GM03348 (cell line): ENCODE measurements at regions not wholly inside any gene's neighbourhood (a gene's known extent, or its start where the extent isn't known, plus 50 kb on each side); places are given as distances from the start of the nearest gene placed in this dataset.

Source experiments
- DNase-seq: peaks from one replicate; pipeline ENCODE4 v3.0.0; 2012; ENCODE audit warnings: low spot score

DNA sequence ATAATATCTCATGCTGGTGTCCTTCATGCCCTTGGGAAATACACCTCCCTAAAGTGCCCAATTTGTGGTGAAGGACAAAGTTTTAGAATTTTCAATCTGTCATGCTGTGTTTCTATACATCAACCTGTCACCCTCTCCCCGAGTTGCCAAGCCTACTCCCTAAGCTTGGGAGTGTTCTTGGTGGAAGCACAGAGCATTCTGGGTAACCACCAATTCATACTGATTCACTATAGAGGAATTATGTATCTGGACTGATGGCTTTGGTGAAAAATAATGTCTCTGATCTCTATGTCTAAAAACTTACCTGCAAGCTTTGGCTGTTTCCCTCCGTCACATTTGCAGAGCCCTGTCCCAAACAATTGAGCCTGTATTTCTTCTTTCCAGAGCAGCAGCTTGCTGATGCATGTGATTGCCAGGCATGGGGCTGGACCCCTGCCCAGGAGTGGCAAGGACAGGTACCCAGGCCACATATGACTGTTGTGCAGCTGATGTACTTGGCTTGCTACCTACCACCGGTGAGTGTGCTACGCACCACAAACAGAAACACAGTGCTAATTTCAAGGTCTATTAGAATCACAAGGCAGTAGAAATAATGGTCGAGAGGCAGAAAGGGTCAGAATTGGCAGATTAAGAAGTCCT, 202.8 kb upstream of the CITED2 start:
- DNase-seq: no peak

- DNase-seq: no peak
Measured at GRCh38 chr6:139572001-139572400, 197.6 kb upstream of the CITED2 start.

- no peak for DNase-seq
Measured at GRCh38 chr6:139570166-139570565, 195.7 kb upstream of the CITED2 start.

DNA sequence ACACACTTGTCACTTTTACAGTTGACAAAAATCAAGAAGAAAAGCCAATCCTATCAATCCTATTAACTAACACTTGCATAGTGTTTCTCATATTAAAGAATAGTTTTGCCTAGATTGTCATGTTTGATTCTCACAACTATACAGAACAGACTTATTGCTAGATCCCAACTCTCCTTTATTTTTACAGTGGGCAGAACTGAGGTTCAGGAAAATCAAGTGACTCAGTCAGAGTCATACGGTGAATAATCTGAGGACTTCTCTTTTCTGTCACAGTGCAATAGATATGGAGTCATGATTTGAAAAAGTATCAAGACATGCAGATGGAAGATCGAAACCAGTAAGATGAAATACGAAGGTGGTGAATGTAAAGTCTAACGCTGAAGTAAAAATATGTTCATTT, 195.1 kb upstream of the CITED2 start:
- no peak for DNase-seq

GRCh38 chr6:139568956-139569538, 194.6 kb upstream of the CITED2 start:
- DNase-seq: peak; percentile 86

GRCh38 chr6:139568151-139568955, 193.9 kb upstream of the CITED2 start:
- no peak for DNase-seq

GRCh38 chr6:139567095-139567494, 192.6 kb upstream of the CITED2 start:
- DNase-seq: no peak

- no peak for DNase-seq
Measured at GRCh38 chr6:139565591-139565990, 191.1 kb upstream of the CITED2 start.

DNA sequence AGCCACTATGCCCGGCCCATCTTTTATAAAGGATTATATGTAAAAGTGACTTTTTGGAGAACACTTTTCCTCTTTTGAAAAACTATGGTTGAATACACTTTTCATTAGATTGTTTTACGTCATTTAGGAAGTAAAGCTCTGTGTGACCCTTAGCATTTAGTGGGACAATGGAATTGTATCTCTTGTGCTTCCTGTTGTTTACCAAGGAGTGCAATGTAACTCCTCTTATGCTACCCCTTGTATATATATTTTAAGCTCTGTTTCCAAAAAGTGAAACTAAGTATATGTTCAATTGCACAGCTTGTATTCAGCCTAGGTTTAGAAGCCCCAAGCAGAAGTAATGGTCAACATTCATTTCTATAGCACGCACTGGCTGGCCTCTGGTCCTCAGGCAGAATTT, 183.1 kb upstream of the CITED2 start:
- no peak for DNase-seq

DNA sequence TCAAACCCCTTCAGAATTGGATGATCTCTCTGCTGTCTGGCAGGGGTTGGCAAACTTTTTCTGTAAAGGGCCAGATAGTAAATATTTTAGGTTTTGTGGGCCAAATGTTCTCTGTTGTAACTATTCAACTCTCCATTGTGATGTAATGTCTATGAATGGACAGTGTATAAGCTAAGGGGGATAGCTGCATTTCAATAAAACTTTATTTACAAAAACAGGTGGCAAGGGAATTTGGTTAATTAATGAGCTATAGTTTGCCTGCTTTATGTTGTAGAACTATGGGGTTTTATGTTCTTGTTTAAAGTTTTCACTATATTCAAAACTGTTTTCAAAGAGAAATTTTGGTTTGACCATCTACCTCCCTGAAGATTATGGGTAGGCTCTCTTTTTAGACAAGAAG, 182.1 kb upstream of the CITED2 start:
- no peak for DNase-seq

GRCh38 chr6:139553916-139554315, 179.5 kb upstream of the CITED2 start:
- DNase-seq: no peak

GRCh38 chr6:139551376-139551775, 176.9 kb upstream of the CITED2 start:
- DNase-seq: no peak

- DNase-seq: no peak
Measured at GRCh38 chr6:139550361-139550760, 175.9 kb upstream of the CITED2 start.

- no peak for DNase-seq
Measured at GRCh38 chr6:139549561-139550070, 175.2 kb upstream of the CITED2 start.

DNA sequence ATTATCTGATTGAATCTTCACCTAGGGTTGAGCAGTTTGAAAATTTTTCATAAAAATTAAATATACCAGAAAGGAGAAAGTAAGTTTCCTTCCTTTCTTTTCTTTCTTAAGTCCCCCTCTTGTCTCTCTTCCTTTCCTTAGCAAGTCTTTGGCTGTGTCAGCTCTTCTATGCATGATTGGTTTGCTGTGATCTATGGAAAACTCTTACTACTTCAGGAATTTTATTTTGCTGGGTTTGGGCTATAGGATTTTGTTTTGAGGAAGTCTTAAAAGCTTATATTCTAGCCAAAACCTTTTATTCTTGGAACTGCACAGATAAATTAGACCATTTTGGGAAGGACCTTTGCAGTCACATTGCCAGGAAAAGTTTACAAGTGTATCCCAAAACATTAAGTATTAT, 173.4 kb upstream of the CITED2 start:
- DNase-seq: no peak

DNA sequence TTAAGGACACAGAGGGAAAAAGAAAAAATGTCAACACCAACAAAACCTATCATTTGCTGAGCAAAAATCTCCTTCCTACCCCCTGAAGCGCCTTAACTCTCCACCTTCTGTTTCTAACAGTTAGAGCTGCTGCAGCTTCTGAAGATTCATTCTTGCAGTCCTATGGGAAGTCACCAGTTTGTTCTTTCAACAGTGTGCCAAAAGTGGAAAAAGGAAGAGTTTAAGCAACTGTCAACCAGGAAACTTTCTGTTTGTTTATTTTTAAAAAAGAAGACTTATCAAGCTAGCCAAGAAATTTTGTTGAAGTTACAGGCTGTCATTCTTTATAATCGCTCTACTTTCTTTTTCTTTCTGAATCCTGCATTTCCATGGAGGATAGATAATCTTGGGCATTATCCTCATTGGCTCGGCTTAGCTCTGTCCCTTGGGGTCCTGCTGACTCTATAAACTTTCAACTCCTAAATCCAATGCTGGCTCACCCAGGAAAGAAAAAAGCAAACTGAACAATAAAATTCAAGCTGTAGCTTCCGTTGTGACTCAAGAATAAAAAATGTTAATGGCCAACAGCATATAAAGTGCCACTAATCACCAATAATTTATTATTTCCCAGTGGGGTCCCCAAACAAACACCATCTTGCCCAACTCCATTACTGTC, 172.8 kb upstream of the CITED2 start:
- peak; percentile 40 for DNase-seq

- no peak for DNase-seq
Measured at GRCh38 chr6:139546106-139546472, 171.6 kb upstream of the CITED2 start.

GRCh38 chr6:139545206-139546105, 171.0 kb upstream of the CITED2 start:
- no peak for DNase-seq

DNA sequence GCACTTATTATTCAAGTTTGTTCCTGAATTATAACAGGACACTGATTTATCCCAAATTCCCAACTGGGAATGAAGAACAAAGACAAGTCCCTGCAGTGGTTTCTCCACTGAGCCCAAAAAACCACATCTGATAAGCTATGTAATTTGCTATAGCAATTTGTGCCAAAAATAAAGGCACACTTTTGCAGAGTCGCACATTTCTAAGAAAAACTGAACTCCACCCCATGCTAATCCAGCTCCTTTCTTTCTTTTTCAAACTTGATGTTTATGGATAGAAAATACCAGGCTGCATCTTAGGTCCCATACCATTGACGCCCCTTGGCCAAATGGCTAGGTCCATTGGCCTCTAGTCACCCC, 170.2 kb upstream of the CITED2 start:
- no peak for DNase-seq

DNA sequence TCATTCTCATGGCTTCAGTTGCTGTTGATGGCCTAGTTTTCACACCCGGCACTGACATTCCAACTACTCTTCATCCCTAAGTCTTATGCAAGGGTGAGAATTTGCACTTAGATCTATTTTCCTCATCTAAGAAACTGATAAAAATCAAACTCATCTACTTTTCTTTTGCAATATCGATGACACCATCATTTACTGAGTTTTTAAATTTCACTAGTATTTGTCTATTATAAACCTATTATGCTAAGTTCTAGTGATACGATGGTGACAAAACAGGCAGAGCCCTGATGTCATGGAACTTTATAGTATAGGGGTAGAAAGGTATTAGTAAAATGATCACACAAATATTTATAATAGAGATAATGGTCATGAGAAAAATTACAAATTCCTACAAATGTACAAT, 167.9 kb upstream of the CITED2 start:
- DNase-seq: no peak

DNA sequence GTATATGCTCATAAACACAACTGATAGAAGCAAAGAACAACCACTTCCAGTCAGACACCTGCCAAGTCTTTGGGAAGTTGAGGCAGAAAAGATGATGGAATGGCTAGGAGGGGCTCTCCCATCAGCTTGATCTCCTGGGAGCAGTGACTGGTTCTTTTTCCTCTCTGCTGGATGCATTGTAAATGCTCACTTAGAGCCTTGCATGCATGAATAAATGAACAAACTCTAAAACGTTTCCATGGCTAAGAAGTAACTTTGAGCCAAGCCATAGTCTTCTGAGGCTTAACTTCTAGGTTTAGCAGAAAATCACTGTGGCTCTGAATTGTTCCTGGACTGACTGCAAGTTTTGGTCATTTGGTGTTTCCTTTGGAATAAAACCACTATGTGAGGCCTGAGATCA, 166.4 kb upstream of the CITED2 start:
- DNase-seq: no peak

DNA sequence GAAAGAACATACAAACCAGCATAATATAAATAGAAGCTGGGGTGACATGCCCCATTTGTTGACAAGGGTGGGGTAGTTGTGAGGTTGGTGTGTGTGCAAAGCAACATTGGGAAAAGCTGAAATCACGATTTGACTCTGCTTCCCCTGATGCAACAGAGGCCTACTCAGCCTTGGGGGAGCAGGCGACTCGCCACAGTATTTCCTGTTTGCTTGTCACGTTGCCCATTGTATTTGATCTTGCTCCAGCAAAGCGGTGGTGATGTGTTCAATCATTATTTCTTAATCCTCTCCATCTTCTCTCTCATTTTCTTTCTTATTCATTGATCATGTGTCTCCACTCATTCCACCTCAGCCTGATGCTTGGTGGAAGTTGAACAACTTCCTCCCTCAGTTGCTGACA, 165.8 kb upstream of the CITED2 start:
- peak; percentile 49 for DNase-seq
